Naive thymus-derived CD4-positive, alpha-beta T cell (primary cell): ENCODE measurements at regions not wholly inside any gene's neighbourhood (a gene's known extent, or its start where the extent isn't known, plus 50 kb on each side); places are given as distances from the start of the nearest gene placed in this dataset.

Source experiments
- ATAC-seq: fragments of 150-1000 bp; cut with Tn5 transposase; 2 replicates; pipeline ENCODE4 v1.10.0; 2021; ENCODE audit warnings: mild to moderate bottlenecking, moderate library complexity
- CTCF ChIA-PET: fragments of 350-600 bp; sonication (Branson Sonifier 250); formaldehyde crosslinking; loops from one replicate; lab custom pipeline; 2021; ENCODE audit warnings: antibody characterized with exemption; lab: Charles Lee
- POLR2A ChIA-PET: fragments of 350-600 bp; sonication (Branson Sonifier 250); formaldehyde crosslinking; loops from one replicate; lab custom pipeline; 2021; ENCODE audit warnings: antibody characterized with exemption, inconsistent platforms; lab: Charles Lee
- DNase-seq, 9 donors: peaks; one replicate each; pipeline versions ENCODE4 v3.0.0 to v3.0.0-alpha.2; 2020 to 2022; ENCODE audit warnings: mixed read lengths in 1 of 9
- H3K27ac ChIP-seq: one replicate; pipeline ENCODE4 v1.7.0; 2013; ENCODE audit warnings: mild to moderate bottlenecking, low read depth, low read length, moderate library complexity
- H3K27me3 ChIP-seq, 2 donors: one replicate each; pipeline ENCODE4 v1.7.0; 2013; ENCODE audit warnings: low read length in 2 of 2, mild to moderate bottlenecking in 2 of 2, moderate library complexity in 2 of 2; ENCODE audit not compliant: control insufficient read depth in 2 of 2, insufficient read depth in 2 of 2
- H3K36me3 ChIP-seq, 3 experiments: 1 replicate in 2 of 3; 2 replicates in 1 of 3; pipeline ENCODE4 v1.7.0; 2013; ENCODE audit warnings: low read length in 3 of 3, mild to moderate bottlenecking in 3 of 3, moderate library complexity in 1 of 3; ENCODE audit not compliant: insufficient read depth in 3 of 3, control insufficient read depth in 2 of 3
- H3K4me1 ChIP-seq, 2 donors: one replicate each; pipeline ENCODE4 v1.7.0; 2013; ENCODE audit warnings: low read length in 2 of 2, mild to moderate bottlenecking in 2 of 2, moderate library complexity in 1 of 2; ENCODE audit not compliant: control insufficient read depth in 2 of 2, insufficient read depth in 2 of 2
- H3K4me3 ChIP-seq: 2 replicates; pipeline ENCODE4 v1.7.0; 2013; ENCODE audit warnings: mild to moderate bottlenecking, low read length
- H3K9me3 ChIP-seq, 3 experiments: 1 replicate in 2 of 3; 2 replicates in 1 of 3; pipeline ENCODE4 v1.7.0; 2013; ENCODE audit warnings: low read length in 3 of 3; ENCODE audit not compliant: control insufficient read depth in 2 of 3
- H3K27ac Mint-ChIP-seq, 9 donors: one replicate each; pipeline ENCODE4 v1.8.0; 2020 to 2022; ENCODE audit warnings: mixed read lengths in 9 of 9, mild to moderate bottlenecking in 8 of 9, moderate library complexity in 5 of 9, inconsistent platforms in 2 of 9
- H3K27me3 Mint-ChIP-seq, 5 donors: one replicate each; pipeline ENCODE4 v1.8.0; 2021 to 2022; ENCODE audit warnings: mixed read lengths in 5 of 5, mild to moderate bottlenecking in 1 of 5
- H3K36me3 Mint-ChIP-seq, 5 donors: one replicate each; pipeline ENCODE4 v1.8.0; 2020 to 2022; ENCODE audit warnings: mixed read lengths in 5 of 5, mild to moderate bottlenecking in 3 of 5, inconsistent platforms in 1 of 5
- H3K4me1 Mint-ChIP-seq, 7 donors: one replicate each; pipeline ENCODE4 v1.8.0; 2020 to 2022; ENCODE audit warnings: mixed read lengths in 7 of 7, mild to moderate bottlenecking in 3 of 7, inconsistent platforms in 1 of 7
- H3K4me3 Mint-ChIP-seq, 10 donors: one replicate each; pipeline ENCODE4 v1.8.0; 2020 to 2022; ENCODE audit warnings: mild to moderate bottlenecking in 10 of 10, mixed read lengths in 10 of 10, moderate library complexity in 6 of 10, inconsistent platforms in 2 of 10
- H3K9me3 Mint-ChIP-seq, 11 donors: one replicate each; pipeline ENCODE4 v1.8.0; 2020 to 2022; ENCODE audit warnings: mixed read lengths in 11 of 11, mild to moderate bottlenecking in 4 of 11, inconsistent platforms in 1 of 11, moderate library complexity in 1 of 11
- intact Hi-C, 2 donors: fragments of 100-400 bp; cut with micrococcal nuclease; formaldehyde crosslinking; loops; one replicate each; pipeline ENCODE4 v1.15.1; 2023

DNA sequence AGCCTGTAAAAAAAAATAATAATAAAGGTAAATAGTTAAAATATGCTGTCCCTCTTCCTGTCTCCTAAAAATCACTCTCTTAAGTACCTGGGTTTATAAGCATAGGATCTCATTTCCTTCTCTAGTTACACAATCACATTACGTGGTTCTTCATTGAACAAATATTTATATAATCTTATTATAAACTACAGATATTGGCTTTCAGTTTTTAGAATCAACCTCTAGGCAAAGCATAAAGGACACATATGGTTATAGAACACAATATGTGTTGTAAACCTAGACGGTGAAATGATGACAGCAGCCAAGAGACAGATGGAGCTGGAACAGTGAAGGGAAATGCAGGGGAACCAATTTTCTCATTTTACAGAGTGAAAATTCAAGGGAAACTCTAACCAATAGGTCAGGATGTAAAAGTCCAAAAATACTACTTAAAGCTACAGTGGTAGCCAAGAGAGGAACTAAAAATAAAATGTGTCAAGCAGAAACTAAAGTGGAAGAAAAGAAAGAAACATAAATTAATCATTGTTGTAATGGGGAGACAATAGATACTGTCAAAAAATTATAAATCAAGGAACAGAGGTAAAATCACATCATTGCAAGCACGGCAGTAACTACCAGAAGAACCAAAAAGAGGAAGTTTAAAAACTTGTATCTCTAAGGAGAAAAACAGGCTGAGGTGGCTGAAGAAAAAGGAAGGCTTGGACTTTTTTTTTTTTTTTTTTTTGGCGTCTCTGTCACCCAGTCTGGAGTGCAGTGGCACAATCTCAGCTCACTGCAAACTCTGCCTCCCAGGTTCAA lies 82.8 kb upstream of the CDYL start:
- CTCF ChIA-PET = no interaction called here

DNA sequence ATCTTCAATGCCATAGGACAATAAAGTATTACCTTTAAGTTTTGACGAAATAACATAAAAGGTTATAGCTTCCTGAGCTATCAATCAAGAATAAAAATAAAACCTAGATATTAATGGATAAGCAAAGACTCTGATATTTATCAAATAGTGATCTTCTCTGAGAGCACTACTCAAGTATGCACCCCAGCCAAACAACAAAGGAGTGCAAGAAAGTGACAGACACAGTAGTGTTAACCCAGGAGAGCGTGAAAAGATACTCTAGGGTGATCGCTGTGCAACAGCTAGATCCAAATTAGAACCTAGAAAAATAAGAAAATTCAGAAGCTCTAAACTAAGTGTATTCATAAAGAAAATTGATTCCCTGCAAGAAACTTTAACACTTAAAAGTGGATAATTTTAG lies 83.5 kb upstream of the CDYL start:
- Mint-ChIP-seq H3K9me3 (peaks cover 0 to 34% (median 9%) of the 10 kb centered on the region in 11 donors), H3K36me3 (peaks cover 0 to 4% (median 0%) of the 10 kb centered on the region in 5 donors), H3K4me1 (peaks cover 0 to 5% (median 0%) of the 10 kb centered on the region in 7 donors), H3K4me3 (no peak overlapping the region), H3K27ac (no peak overlapping the region), H3K27me3 (peaks cover 4 to 48% (median 33%) of the 10 kb centered on the region in 5 donors)
- intact Hi-C loops = no loop called here
- ChIA-PET CTCF (interaction anchor here (0.7 kb wide), 1 partner anchor 555 kb away, joined by 5 read pairs; no protein-coding TSS in a partner anchor), POLR2A (no interaction called here)
- H3K27ac ChIP-seq = no peak overlapping the region
- ATAC-seq = no peak
- H3K9me3 ChIP-seq = no peaks in the 10 kb centered on the region
- no peak overlapping the region for H3K4me3 ChIP-seq
- H3K27me3 ChIP-seq = no peaks in the 10 kb centered on the region
- no peaks in the 10 kb centered on the region for H3K36me3 ChIP-seq
- no peaks in the 10 kb centered on the region for H3K4me1 ChIP-seq
- no peak for DNase-seq

More for the DNA sequence above, 82.8 kb upstream of the CDYL start:
- H3K27ac Mint-ChIP-seq = no peak overlapping the region
- peaks cover 0 to 5% (median 0%) of the 10 kb centered on the region in 7 donors for H3K4me1 Mint-ChIP-seq
- no peaks in the 10 kb centered on the region for H3K36me3 ChIP-seq
- peaks cover 4 to 43% (median 27%) of the 10 kb centered on the region in 5 donors for H3K27me3 Mint-ChIP-seq
- DNase-seq = no peak
- peaks cover 0 to 34% (median 8%) of the 10 kb centered on the region in 11 donors for H3K9me3 Mint-ChIP-seq
- no peaks in the 10 kb centered on the region for H3K27me3 ChIP-seq
- POLR2A ChIA-PET = no interaction called here
- no peaks in the 10 kb centered on the region for H3K4me1 ChIP-seq
- no peaks in the 10 kb centered on the region for H3K9me3 ChIP-seq
- peaks cover 0 to 4% (median 0%) of the 10 kb centered on the region in 5 donors for H3K36me3 Mint-ChIP-seq
- intact Hi-C loops = no loop called here
- peak; percentile 29 for ATAC-seq
- no peak overlapping the region for H3K4me3 Mint-ChIP-seq
- H3K27ac ChIP-seq = no peak overlapping the region
- H3K4me3 ChIP-seq = no peak overlapping the region

DNA sequence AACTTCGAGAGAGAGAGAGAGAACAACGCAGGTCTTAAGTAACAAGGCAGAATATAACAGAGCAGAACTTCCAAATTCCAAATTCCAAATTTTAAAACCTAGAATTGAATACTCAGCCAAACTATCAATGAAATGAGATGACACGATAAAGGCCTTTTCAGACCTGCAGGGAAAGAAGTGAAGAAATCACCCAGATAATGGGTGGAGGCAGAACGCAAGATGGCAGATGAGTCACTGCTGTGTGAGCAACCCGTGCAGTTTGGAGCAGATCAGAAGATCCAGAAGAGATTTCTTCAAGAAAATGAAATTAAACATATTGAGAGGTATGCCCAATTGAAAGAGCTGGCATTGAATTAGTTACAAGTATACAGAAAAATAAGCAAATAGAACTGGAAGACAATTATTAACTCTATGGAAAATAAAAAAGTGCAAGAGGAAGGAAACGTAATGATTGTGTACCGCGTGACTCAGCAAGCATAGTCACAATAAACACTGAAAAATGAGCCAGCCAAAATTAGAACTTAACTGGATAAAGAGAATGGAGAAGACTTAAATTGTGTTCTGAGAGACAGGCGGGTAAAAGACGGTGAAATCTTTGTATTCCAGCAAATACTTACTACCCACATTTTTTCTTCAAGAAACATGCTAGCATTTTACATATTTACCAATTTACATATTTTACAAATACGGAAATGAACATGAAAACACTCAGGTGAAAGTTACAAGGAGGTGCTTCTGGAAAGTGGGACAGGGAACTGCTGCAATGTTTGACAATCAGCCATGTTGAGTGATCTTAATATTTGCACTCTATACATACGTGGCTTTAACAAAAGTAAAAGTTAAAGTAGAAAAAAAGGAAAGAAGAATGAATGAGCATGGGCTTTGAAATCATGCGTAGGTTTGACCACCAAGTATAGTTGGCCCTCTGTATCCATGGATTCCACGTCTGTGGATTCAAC lies 87.9 kb upstream of the CDYL start:
- H3K9me3 Mint-ChIP-seq = peaks cover 0 to 30% (median 9%) of the 10 kb centered on the region in 11 donors
- H3K36me3 ChIP-seq = no peaks in the 10 kb centered on the region
- H3K4me3 Mint-ChIP-seq = no peak overlapping the region
- H3K4me3 ChIP-seq = no peak overlapping the region
- ATAC-seq (peak; percentile 65), DNase-seq (no peak)
- H3K27ac ChIP-seq = no peak overlapping the region
- H3K36me3 Mint-ChIP-seq = peaks cover 0 to under 1% (median 0%) of the 10 kb centered on the region in 5 donors
- no peak overlapping the region for H3K27ac Mint-ChIP-seq
- no peaks in the 10 kb centered on the region for H3K27me3 ChIP-seq
- intact Hi-C loops = no loop called here
- CTCF ChIA-PET = no interaction called here
- peaks cover 0 to 1% (median 0%) of the 10 kb centered on the region in 7 donors for H3K4me1 Mint-ChIP-seq
- POLR2A ChIA-PET = no interaction called here
- peaks cover under 1 to 41% (median 27%) of the 10 kb centered on the region in 5 donors for H3K27me3 Mint-ChIP-seq
- H3K9me3 ChIP-seq = no peaks in the 10 kb centered on the region
- no peaks in the 10 kb centered on the region for H3K4me1 ChIP-seq

DNA sequence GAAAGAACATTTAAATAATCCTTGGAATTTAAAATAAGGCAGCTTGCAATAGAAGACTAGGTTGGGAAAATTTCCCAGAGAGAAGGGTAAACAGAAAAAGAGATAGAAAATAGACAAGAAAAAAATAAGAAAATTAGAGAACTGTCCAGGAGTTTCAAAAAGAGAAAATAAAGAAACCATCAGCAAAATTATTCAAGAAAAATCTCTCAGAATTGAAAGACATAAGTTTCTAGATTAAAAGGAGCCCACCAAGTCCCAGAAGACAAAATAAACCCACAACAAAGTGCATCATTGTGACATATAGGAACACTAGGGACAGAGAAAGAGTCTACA lies 88.6 kb upstream of the CDYL start:
- peaks cover 0 to 24% (median 8%) of the 10 kb centered on the region in 11 donors for H3K9me3 Mint-ChIP-seq
- H3K4me3 Mint-ChIP-seq = no peak overlapping the region
- Histone ChIP-seq H3K4me1 (no peaks in the 10 kb centered on the region), H3K4me3 (no peak overlapping the region), H3K27me3 (no peaks in the 10 kb centered on the region), H3K27ac (no peak overlapping the region), H3K9me3 (no peaks in the 10 kb centered on the region), H3K36me3 (no peaks in the 10 kb centered on the region)
- peaks cover 0 to 48% (median 33%) of the 10 kb centered on the region in 5 donors for H3K27me3 Mint-ChIP-seq
- CTCF ChIA-PET = no interaction called here
- POLR2A ChIA-PET = no interaction called here
- H3K27ac Mint-ChIP-seq = no peak overlapping the region
- no peaks in the 10 kb centered on the region for H3K36me3 Mint-ChIP-seq
- peaks cover 0 to 1% (median 0%) of the 10 kb centered on the region in 7 donors for H3K4me1 Mint-ChIP-seq
- intact Hi-C loops = no loop called here
- ATAC-seq (no peak), DNase-seq (no peak)

DNA sequence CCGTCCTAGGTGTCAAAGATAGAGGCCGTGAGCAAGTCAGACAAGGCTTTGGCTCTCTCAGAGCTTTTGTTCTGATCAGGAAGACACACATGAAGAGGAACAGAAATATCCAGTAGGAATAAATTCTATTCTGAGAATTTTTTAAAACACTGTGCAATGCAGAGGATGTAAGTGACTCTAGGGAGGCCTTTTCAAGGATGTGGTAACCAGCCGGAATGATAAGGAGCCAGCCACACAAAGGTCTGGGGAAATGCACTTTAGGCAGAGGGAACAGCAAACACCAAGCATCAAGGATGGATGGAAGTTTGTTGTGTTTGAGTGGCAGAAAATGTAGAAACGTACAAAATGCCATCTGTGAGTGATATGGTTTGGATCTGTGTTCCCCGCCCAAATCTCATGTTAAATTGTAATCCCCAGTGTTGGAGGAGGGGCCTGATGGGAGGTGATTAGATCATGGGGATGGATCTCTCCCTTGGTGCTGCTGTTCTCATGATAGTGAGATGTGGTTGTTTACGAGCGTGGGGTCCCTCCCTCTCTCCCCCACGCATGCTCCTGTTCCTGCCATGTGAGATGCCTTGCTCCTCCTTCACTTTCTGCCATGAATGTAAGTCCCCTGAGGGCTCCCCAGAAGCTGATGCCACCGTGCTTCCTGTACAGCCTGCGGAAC lies 93.6 kb upstream of the CDYL start:
- H3K36me3 Mint-ChIP-seq = no peaks in the 10 kb centered on the region
- intact Hi-C loops = no loop called here
- CTCF ChIA-PET = interaction anchor here (0.5 kb wide), 1 partner anchor 75 kb away, joined by 3 read pairs; no protein-coding TSS in a partner anchor

DNA sequence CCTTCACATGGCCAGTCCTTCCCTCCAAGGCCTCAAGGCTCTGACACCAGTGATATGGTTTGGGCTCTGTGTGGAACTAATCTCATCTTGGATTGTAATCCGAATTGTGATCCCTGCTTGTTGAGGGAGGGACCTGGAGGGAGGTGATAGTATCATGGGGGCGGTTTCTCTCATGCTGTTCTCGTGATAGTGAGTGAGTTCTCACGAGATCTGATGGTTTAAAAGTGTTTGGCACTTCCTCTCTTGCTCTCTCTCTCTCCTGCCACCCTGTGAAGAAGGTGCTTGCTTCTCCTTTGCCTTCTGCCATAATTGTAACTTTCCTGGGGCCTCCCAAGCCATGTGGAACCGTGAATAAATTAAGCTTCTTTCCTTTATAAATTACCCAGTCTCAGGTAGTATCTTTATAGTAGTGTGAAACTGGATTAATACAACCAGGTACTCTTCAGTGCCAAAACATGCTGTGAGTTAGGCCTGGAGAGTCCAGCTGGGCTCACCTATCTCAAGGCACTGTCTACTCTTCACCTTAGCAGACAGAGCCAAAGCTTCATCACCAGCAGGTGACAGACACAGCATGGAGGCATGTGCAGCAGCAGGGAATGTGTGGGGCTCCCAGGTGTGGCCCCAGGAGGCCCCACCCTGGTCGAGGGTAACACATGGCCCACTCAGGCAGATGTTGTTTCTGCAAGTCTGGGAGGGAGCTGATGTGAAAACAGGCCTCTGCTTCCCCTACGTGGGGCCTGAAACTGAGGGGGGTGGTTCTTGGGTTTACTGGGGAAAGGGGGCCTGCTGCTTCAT lies 97.5 kb upstream of the CDYL start:
- DNase-seq (no peak), ATAC-seq (no peak)
- peaks cover 0 to under 1% (median 0%) of the 10 kb centered on the region in 11 donors for H3K9me3 Mint-ChIP-seq
- no peak overlapping the region for H3K27ac ChIP-seq
- no peaks in the 10 kb centered on the region for H3K9me3 ChIP-seq
- CTCF ChIA-PET = interaction anchor here (0.5 kb wide), 1 partner anchor 937 kb away, joined by 3 read pairs; no protein-coding TSS in a partner anchor
- peaks cover 0 to 17% (median 11%) of the 10 kb centered on the region in 5 donors for H3K27me3 Mint-ChIP-seq
- intact Hi-C loops = no loop called here
- H3K27ac Mint-ChIP-seq = no peak overlapping the region
- no peak overlapping the region for H3K4me3 Mint-ChIP-seq
- no peaks in the 10 kb centered on the region for H3K36me3 Mint-ChIP-seq
- no peak overlapping the region for H3K4me3 ChIP-seq
- H3K4me1 Mint-ChIP-seq = no peaks in the 10 kb centered on the region
- H3K4me1 ChIP-seq = no peaks in the 10 kb centered on the region
- H3K36me3 ChIP-seq = no peaks in the 10 kb centered on the region
- H3K27me3 ChIP-seq = no peaks in the 10 kb centered on the region
- POLR2A ChIA-PET = no interaction called here

More for the DNA sequence above, 93.6 kb upstream of the CDYL start:
- H3K27ac Mint-ChIP-seq = no peak overlapping the region
- H3K9me3 Mint-ChIP-seq = peaks cover 0 to 1% (median 0%) of the 10 kb centered on the region in 11 donors
- Histone ChIP-seq H3K4me3 (no peak overlapping the region), H3K27me3 (no peaks in the 10 kb centered on the region), H3K4me1 (no peaks in the 10 kb centered on the region), H3K9me3 (no peaks in the 10 kb centered on the region), H3K36me3 (no peaks in the 10 kb centered on the region), H3K27ac (no peak overlapping the region)
- ATAC-seq (no peak), DNase-seq (no peak)
- POLR2A ChIA-PET = no interaction called here
- H3K4me1 Mint-ChIP-seq = no peaks in the 10 kb centered on the region
- H3K27me3 Mint-ChIP-seq = peaks cover 0 to 30% (median 16%) of the 10 kb centered on the region in 5 donors
- H3K4me3 Mint-ChIP-seq = no peak overlapping the region
